Neutrophil (primary cell): ENCODE measurements at regions not wholly inside any gene's neighbourhood (a gene's known extent, or its start where the extent isn't known, plus 50 kb on each side); places are given as distances from the start of the nearest gene placed in this dataset.

Source experiments
- H3K27ac ChIP-seq: fragments of 200-600 bp; sonication (generic); 2 replicates; pipeline ENCODE4 v1.5.1; 2016; ENCODE audit warnings: mild to moderate bottlenecking, moderate library complexity
- H3K27me3 ChIP-seq: fragments of 200-600 bp; sonication (generic); 2 replicates; pipeline ENCODE4 v1.6.0; 2016; ENCODE audit warnings: mild to moderate bottlenecking
- H3K36me3 ChIP-seq: fragments of 200-600 bp; sonication (generic); 2 replicates; pipeline ENCODE4 v1.5.1; 2017
- H3K4me1 ChIP-seq, 2 experiments: fragments of 200-600 bp in 1 of 2; sonication (generic) in 1 of 2; 1 replicate in 1 of 2; 2 replicates in 1 of 2; pipeline versions ENCODE4 v1.5.1 to v1.6.1; 2013 to 2016; ENCODE audit warnings: low read depth in 1 of 2, low read length in 1 of 2, mild to moderate bottlenecking in 1 of 2, moderate library complexity in 1 of 2; ENCODE audit not compliant: control insufficient read depth in 1 of 2, insufficient read depth in 1 of 2
- H3K4me3 ChIP-seq, 2 experiments: fragments of 200-600 bp in 1 of 2; sonication (generic) in 1 of 2; 1 replicate in 1 of 2; 2 replicates in 1 of 2; pipeline ENCODE4 v1.5.1; 2013 to 2016; ENCODE audit warnings: low read depth in 1 of 2, low read length in 1 of 2, mild to moderate bottlenecking in 1 of 2, moderate library complexity in 1 of 2
- H3K9me3 ChIP-seq: fragments of 200-600 bp; sonication (generic); 2 replicates; pipeline ENCODE4 v1.5.1; 2016
- TF ChIP-seq, protein P1 (sequence below): fragments of 200-600 bp; sonication (generic); IDR thresholded peaks from 2 replicates; pipeline ENCODE4 v1.5.1; 2016; ENCODE audit warnings: antibody characterized with exemption

DNA sequence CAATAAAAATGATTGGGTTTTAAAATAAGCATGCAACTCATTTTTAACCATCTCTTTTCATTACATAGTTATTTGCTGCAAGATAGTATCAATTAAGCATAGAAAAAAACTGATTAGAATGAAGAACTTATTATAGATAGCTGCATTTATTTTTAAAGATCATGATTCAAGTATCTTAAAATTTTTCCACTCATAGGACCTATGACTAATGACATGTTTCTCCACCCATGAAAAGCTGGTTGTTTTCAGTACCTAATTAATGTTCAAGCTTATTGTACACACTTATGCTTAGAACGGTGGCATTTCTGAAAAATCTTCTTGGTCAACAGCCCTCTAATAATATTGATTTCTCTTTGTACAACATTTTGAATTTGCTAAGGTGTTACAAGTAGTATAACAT is 193.5 kb upstream of the PITX2 start:
- Histone ChIP-seq H3K4me1 (no peaks in the 10 kb centered on the region), H3K9me3 (no peaks in the 10 kb centered on the region), H3K4me3 (no peak overlapping the region), H3K27ac (no peak overlapping the region), H3K27me3 (no peaks in the 10 kb centered on the region), H3K36me3 (no peaks in the 10 kb centered on the region)
- TF ChIP-seq, protein P1, sequence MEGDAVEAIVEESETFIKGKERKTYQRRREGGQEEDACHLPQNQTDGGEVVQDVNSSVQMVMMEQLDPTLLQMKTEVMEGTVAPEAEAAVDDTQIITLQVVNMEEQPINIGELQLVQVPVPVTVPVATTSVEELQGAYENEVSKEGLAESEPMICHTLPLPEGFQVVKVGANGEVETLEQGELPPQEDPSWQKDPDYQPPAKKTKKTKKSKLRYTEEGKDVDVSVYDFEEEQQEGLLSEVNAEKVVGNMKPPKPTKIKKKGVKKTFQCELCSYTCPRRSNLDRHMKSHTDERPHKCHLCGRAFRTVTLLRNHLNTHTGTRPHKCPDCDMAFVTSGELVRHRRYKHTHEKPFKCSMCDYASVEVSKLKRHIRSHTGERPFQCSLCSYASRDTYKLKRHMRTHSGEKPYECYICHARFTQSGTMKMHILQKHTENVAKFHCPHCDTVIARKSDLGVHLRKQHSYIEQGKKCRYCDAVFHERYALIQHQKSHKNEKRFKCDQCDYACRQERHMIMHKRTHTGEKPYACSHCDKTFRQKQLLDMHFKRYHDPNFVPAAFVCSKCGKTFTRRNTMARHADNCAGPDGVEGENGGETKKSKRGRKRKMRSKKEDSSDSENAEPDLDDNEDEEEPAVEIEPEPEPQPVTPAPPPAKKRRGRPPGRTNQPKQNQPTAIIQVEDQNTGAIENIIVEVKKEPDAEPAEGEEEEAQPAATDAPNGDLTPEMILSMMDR = no peak

DNA sequence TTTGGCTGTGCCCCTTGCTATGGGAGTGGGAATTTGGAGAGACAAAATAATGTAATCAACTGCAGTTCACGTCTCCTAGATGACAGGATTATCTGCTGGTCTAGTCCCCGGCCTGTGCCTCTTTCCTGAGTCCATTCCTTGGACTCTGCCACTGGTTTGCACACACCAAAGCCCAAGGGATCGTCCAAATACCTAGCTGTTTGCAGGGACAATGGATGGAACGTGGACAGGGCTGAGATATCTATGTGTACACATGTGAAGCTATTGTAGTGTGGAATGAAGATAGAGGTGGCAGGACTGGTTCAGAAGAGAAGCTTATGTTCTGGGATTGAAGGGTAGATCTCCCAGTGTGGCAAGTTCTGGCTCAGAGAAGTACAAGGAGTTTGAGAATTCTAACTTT is 198.3 kb upstream of the PITX2 start:
- Histone ChIP-seq H3K27ac (no peak overlapping the region), H3K36me3 (no peaks in the 10 kb centered on the region), H3K9me3 (no peaks in the 10 kb centered on the region), H3K27me3 (no peaks in the 10 kb centered on the region), H3K4me1 (no peaks in the 10 kb centered on the region), H3K4me3 (no peak overlapping the region)
- TF ChIP-seq, protein P1 = no peak

DNA sequence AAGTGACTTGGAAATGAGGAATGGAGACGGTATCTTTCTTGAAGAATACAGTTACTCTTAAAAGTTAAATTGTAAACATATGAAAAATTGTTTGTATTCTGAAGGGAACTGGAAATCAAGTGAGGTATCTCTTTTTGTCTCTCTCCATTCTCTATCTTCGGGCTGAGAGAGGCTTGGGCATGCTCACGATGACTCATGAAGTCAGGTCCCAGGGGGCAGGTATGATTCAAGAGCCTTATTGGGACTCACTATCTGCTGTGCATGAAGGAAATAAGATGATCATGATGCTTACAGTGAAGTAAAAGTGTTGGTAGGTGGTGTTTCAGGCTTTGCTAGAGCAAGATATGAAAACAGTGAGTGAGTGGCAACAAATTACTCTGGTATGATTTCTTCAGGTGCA is 200.4 kb upstream of the PITX2 start:
- H3K27me3 ChIP-seq = no peaks in the 10 kb centered on the region
- TF ChIP-seq, protein P1 = no peak
- no peaks in the 10 kb centered on the region for H3K4me1 ChIP-seq
- H3K4me3 ChIP-seq = no peak overlapping the region
- no peaks in the 10 kb centered on the region for H3K9me3 ChIP-seq
- no peaks in the 10 kb centered on the region for H3K36me3 ChIP-seq
- no peak overlapping the region for H3K27ac ChIP-seq

DNA sequence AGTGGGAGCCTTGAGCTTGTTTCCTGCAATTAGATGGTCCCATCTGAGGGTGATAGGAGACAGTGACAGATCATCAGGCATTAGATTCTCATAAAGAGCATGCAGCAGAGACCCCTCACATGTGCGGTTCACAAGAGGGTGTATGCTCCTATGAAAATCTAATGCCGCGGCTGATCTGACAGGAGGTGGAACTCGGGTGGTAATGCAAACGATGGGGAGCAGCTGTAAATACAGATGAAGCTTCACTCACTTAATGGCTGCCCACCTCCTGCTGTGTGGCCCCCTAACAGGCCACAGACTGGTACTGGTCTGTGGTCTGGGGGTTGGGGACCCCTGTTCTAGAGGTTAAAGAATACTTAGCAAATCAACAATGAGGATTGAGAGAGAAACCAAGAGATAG is 201.5 kb upstream of the PITX2 start:
- H3K9me3 ChIP-seq = no peaks in the 10 kb centered on the region
- no peak overlapping the region for H3K27ac ChIP-seq
- H3K36me3 ChIP-seq = no peaks in the 10 kb centered on the region
- no peak overlapping the region for H3K4me3 ChIP-seq
- H3K4me1 ChIP-seq = no peaks in the 10 kb centered on the region
- no peaks in the 10 kb centered on the region for H3K27me3 ChIP-seq
- TF ChIP-seq, protein P1 = no peak

DNA sequence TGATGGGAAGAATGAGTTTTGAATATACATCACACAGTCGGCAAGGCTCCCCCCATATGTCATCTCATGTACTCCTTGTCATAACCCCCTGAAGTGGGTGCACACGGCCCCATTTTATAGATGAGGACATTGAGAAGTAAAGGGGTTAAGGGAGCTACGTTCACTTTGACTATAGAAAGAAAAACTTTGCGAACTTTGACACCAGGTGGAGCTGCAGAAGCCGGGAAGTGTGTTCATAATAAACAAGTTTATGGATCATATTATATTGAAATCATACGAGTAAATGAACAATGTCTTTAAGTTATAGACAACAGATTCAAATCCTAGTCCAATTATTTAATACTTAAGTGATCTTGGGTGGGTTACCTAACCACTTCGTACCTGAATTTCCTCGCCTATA is 203.8 kb upstream of the PITX2 start:
- no peaks in the 10 kb centered on the region for H3K4me1 ChIP-seq
- no peaks in the 10 kb centered on the region for H3K36me3 ChIP-seq
- TF ChIP-seq, protein P1 = no peak
- no peaks in the 10 kb centered on the region for H3K27me3 ChIP-seq
- no peaks in the 10 kb centered on the region for H3K9me3 ChIP-seq
- H3K4me3 ChIP-seq = no peak overlapping the region
- H3K27ac ChIP-seq = no peak overlapping the region

DNA sequence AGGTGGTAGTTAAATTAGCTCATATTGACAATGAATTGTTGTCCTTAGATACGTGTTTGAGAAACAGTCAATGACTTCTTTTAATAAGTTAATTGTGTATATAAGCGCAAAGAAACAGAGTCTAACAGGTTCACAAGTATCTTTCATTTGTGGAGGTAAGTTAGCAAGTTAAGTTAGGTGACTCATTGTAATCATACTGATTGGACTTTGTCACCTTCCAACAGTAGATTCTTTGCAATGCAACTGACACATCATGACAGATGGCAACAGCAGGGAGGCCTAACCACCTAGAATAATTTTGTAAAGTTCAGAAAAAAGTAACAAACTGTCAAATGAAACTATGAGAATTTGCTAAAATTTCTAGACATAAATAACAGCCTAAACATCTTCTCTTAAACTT is 207.6 kb upstream of the PITX2 start:
- Histone ChIP-seq H3K4me1 (no peaks in the 10 kb centered on the region), H3K27ac (no peak overlapping the region), H3K9me3 (no peaks in the 10 kb centered on the region), H3K4me3 (no peak overlapping the region), H3K27me3 (no peaks in the 10 kb centered on the region), H3K36me3 (no peaks in the 10 kb centered on the region)
- TF ChIP-seq, protein P1 = no peak
